ENCODE measurements at regions not wholly inside any gene's neighbourhood (a gene's known extent, or its start where the extent isn't known, plus 50 kb on each side); places are given as distances from the start of the nearest gene placed in this dataset.

DNA sequence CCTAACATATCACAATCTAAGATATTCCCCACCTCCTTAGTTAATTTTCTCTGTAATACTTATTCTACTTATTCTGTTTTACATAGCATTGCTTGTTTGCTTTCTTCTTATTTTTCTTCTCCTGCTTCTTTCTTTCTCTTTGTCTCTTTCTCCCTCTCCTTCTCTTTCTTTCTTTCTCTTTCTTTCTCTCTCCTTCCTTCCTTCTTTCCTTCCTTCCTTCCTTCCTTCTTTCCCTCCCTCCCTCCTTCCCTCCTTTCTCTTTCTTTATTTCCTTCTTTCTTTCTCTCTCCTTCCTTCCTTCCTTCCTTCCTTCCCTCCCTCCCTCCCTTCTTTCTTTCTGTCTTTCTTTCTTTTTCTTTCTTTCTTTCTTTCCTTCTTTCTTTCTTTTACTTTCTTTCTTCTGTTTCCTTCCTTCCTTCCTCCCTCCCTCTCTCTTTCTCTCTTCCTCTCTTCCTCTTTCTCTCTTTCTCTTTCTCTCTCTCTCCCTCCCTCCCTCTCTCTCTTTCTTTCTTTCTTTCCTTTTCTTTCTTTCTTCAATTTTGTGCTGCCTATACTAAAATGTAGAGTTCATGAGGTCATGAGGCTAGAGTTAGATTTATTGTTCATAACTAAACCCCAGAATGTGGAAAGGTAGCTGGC, 445.4 kb downstream of the GATA3 start:
- H3K4me3 Mint-ChIP-seq = no peak overlapping the region
- ATAC-seq (replicated peaks in 1 of 4) (no peak), DNase-seq (no peak)
- H3K36me3 ChIP-seq (ENCODE audit: control insufficient read depth in 2 of 2, extremely low read depth in 1 of 2, insufficient read depth in 1 of 2, low read length in 1 of 2) = no peaks in the 10 kb centered on the region
- H3K4me1 ChIP-seq (ENCODE audit: control insufficient read depth in 1 of 2, extremely low read depth in 1 of 2, insufficient read depth in 2 of 2, low read length in 2 of 2) = no peaks in the 10 kb centered on the region
- ChIA-PET CTCF (no interaction called here), POLR2A (interaction anchor here in 1 of 2 donors (0.7 kb wide), 1 partner anchor 25 kb away, joined by 3 read pairs; no protein-coding TSS in a partner anchor)
- peaks cover 0 to 6% of the 10 kb centered on the region in 2 experiments for H3K27me3 ChIP-seq (replicated peaks in 1 of 2; ENCODE audit: control insufficient read depth in 2 of 2, extremely low read depth in 1 of 2, insufficient read depth in 2 of 2, low read length in 1 of 2)
- H3K4me1 Mint-ChIP-seq = peaks cover 0 to 2% (median 0%) of the 10 kb centered on the region in 3 donors
- peaks cover 1 to 6% of the 10 kb centered on the region in 2 donors for H3K27me3 Mint-ChIP-seq
- no peaks in the 10 kb centered on the region for H3K9me3 ChIP-seq
- no peak overlapping the region for H3K4me3 ChIP-seq (ENCODE audit: control insufficient read depth in 1 of 2, extremely low read depth in 1 of 2, low read length in 1 of 2)
- no peak overlapping the region for H3K27ac ChIP-seq (ENCODE audit: low read length)
- no peaks in the 10 kb centered on the region for H3K36me3 Mint-ChIP-seq
- no peak overlapping the region for H3K27ac Mint-ChIP-seq
- no peaks in the 10 kb centered on the region for H3K9me3 Mint-ChIP-seq

DNA sequence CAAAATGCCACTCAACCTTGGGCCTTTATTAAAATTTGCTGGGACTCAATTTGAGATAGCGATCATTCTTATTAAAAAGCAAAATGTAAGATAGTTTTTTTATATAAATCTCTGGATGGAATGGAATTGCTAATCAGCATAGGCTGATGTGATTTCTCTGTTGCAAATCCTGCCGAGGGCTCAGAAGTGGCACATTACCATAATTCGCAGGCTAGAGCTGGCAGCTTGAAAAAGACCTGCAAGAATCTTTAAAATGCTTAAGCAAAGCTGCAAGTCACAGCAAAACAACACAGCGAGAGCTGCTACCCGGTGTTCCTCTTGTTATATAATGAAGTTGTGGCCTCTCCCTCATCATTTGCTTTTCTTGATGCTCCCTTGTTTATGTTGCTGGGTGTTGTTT, 448.1 kb downstream of the GATA3 start:
- H3K4me3 Mint-ChIP-seq = no peak overlapping the region
- H3K27me3 Mint-ChIP-seq = peaks cover 10 to 20% of the 10 kb centered on the region in 2 donors
- ATAC-seq (replicated peaks in 1 of 4) (no peak), DNase-seq (no peak)
- Histone ChIP-seq H3K4me1 (ENCODE audit: control insufficient read depth in 1 of 2, extremely low read depth in 1 of 2, insufficient read depth in 2 of 2, low read length in 2 of 2) (no peaks in the 10 kb centered on the region), H3K4me3 (ENCODE audit: control insufficient read depth in 1 of 2, extremely low read depth in 1 of 2, low read length in 1 of 2) (no peak overlapping the region), H3K36me3 (ENCODE audit: control insufficient read depth in 2 of 2, extremely low read depth in 1 of 2, insufficient read depth in 1 of 2, low read length in 1 of 2) (no peaks in the 10 kb centered on the region), H3K27ac (ENCODE audit: low read length) (no peak overlapping the region), H3K27me3 (replicated peaks in 1 of 2; ENCODE audit: control insufficient read depth in 2 of 2, extremely low read depth in 1 of 2, insufficient read depth in 2 of 2, low read length in 1 of 2) (peaks cover 0 to 6% of the 10 kb centered on the region in 2 experiments), H3K9me3 (no peaks in the 10 kb centered on the region)
- ChIA-PET CTCF (interaction anchor here in 1 of 2 donors (0.5 kb wide), 1 partner anchor 22 kb away, joined by 3 read pairs; no protein-coding TSS in a partner anchor), POLR2A (interaction anchor here (0.6 kb wide), 2 partner anchors 44 to 608 kb away, joined by 3 to 4 read pairs; no protein-coding TSS in a partner anchor)
- H3K4me1 Mint-ChIP-seq = peaks cover 0 to 2% (median 0%) of the 10 kb centered on the region in 3 donors
- no peak overlapping the region for H3K27ac Mint-ChIP-seq
- H3K9me3 Mint-ChIP-seq = no peaks in the 10 kb centered on the region
- H3K36me3 Mint-ChIP-seq = no peaks in the 10 kb centered on the region
- 100% methylated on average over 2 of the region's 5 CpGs for WGBS (ENCODE audit: insufficient coverage)

DNA sequence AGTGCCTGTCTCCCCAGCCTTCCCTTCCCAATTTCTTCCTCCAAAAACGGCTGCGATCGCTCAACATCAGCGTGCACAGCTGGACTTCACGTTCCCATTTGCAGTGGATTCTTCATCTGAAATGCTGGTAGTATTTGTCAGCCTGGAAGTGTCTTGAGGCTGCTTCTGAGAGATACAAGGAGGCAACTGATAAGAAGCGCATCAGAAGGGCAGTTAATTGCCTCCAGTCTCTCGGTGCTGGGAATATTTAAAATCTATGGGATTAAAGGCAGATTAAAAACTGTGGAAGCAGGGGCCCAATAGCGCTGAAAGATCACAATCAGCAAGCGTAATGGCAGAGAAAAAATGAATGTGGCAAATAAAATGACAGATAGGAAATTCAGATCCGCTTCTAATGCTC, 450.0 kb downstream of the GATA3 start:
- ChIA-PET POLR2A (no interaction called here), CTCF (no interaction called here)
- Histone ChIP-seq H3K27me3 (replicated peaks in 1 of 2; ENCODE audit: control insufficient read depth in 2 of 2, extremely low read depth in 1 of 2, insufficient read depth in 2 of 2, low read length in 1 of 2) (peaks cover 0 to 10% of the 10 kb centered on the region in 2 experiments), H3K4me3 (ENCODE audit: control insufficient read depth in 1 of 2, extremely low read depth in 1 of 2, low read length in 1 of 2) (no peak overlapping the region), H3K27ac (ENCODE audit: low read length) (no peak overlapping the region), H3K36me3 (ENCODE audit: control insufficient read depth in 2 of 2, extremely low read depth in 1 of 2, insufficient read depth in 1 of 2, low read length in 1 of 2) (no peaks in the 10 kb centered on the region), H3K4me1 (ENCODE audit: control insufficient read depth in 1 of 2, extremely low read depth in 1 of 2, insufficient read depth in 2 of 2, low read length in 2 of 2) (no peaks in the 10 kb centered on the region), H3K9me3 (no peaks in the 10 kb centered on the region)
- peaks cover 14 to 25% of the 10 kb centered on the region in 2 donors for H3K27me3 Mint-ChIP-seq
- no peak for ATAC-seq (replicated peaks in 1 of 4)
- no peak overlapping the region for H3K4me3 Mint-ChIP-seq
- H3K9me3 Mint-ChIP-seq = no peaks in the 10 kb centered on the region
- no peak overlapping the region for H3K27ac Mint-ChIP-seq
- DNase-seq = no peak
- no peaks in the 10 kb centered on the region for H3K36me3 Mint-ChIP-seq
- H3K4me1 Mint-ChIP-seq = peaks cover 0 to 2% (median 0%) of the 10 kb centered on the region in 3 donors
- WGBS (ENCODE audit: insufficient coverage) = 87% methylated on average over 10 of the region's 10 CpGs

DNA sequence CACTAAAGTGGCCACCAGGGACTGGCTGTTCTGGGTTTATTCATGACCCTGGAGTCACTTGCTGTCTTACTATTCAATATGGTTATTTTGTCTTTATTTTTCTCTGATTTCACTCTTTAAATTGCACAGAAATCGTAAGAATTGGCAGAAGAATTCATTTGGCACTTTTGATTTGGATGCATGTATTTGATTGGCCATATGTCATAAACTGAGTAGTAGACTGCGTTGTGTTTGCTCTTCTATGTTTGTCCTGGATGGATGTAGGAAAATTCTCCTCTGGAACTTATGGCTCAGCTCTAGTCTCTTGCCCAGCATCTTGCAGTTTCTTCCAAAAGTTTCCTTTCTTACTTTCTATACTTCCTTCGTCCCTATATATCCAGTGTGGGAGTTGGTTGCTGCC, 452.7 kb downstream of the GATA3 start:
- Histone ChIP-seq H3K27me3 (replicated peaks in 1 of 2; ENCODE audit: control insufficient read depth in 2 of 2, extremely low read depth in 1 of 2, insufficient read depth in 2 of 2, low read length in 1 of 2) (peaks cover 0 to 7% of the 10 kb centered on the region in 2 experiments), H3K36me3 (ENCODE audit: control insufficient read depth in 2 of 2, extremely low read depth in 1 of 2, insufficient read depth in 1 of 2, low read length in 1 of 2) (no peaks in the 10 kb centered on the region), H3K9me3 (no peaks in the 10 kb centered on the region), H3K4me3 (ENCODE audit: control insufficient read depth in 1 of 2, extremely low read depth in 1 of 2, low read length in 1 of 2) (no peak overlapping the region), H3K27ac (ENCODE audit: low read length) (no peak overlapping the region), H3K4me1 (ENCODE audit: control insufficient read depth in 1 of 2, extremely low read depth in 1 of 2, insufficient read depth in 2 of 2, low read length in 2 of 2) (no peaks in the 10 kb centered on the region)
- POLR2A ChIA-PET = no interaction called here
- Mint-ChIP-seq H3K36me3 (no peaks in the 10 kb centered on the region), H3K27me3 (peaks cover 14 to 32% of the 10 kb centered on the region in 2 donors), H3K27ac (no peak overlapping the region), H3K9me3 (no peaks in the 10 kb centered on the region), H3K4me3 (no peak overlapping the region), H3K4me1 (no peaks in the 10 kb centered on the region)
- DNase-seq (no peak), ATAC-seq (replicated peaks in 1 of 4) (no peak)
- CTCF ChIA-PET = interaction anchor here in 1 of 2 donors (0.7 kb wide), 1 partner anchor 569 kb away, joined by 3 read pairs; no protein-coding TSS in a partner anchor
- WGBS (ENCODE audit: insufficient coverage) = no CpG with 5 or more reads among the region's 3 CpGs

DNA sequence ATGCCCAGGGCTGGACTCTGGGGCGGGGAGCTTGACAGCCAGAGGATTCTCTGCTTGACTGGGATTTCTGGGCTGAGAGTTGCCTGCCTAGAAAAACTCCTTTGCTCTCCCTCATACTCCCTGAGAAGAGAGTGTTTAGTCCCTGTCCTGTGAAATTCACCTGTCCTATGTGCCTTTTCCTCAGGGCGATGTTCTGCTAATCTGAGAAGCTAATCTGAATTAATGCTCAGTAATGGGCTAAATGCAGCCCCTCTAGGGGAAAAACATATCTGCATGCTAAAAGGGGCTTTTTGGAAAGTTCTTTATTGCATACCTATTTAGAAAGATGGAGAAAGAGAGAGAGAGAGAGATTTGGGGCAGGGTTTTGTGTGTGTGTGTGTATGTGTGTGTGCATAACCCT, 454.4 kb downstream of the GATA3 start:
- H3K4me1 Mint-ChIP-seq = no peaks in the 10 kb centered on the region
- Histone ChIP-seq H3K4me1 (ENCODE audit: control insufficient read depth in 1 of 2, extremely low read depth in 1 of 2, insufficient read depth in 2 of 2, low read length in 2 of 2) (no peaks in the 10 kb centered on the region), H3K27me3 (replicated peaks in 1 of 2; ENCODE audit: control insufficient read depth in 2 of 2, extremely low read depth in 1 of 2, insufficient read depth in 2 of 2, low read length in 1 of 2) (peaks cover 0 to 14% of the 10 kb centered on the region in 2 experiments), H3K4me3 (ENCODE audit: control insufficient read depth in 1 of 2, extremely low read depth in 1 of 2, low read length in 1 of 2) (no peak overlapping the region), H3K9me3 (no peaks in the 10 kb centered on the region), H3K36me3 (ENCODE audit: control insufficient read depth in 2 of 2, extremely low read depth in 1 of 2, insufficient read depth in 1 of 2, low read length in 1 of 2) (no peaks in the 10 kb centered on the region), H3K27ac (ENCODE audit: low read length) (no peak overlapping the region)
- peaks cover 14 to 35% of the 10 kb centered on the region in 2 donors for H3K27me3 Mint-ChIP-seq
- no peaks in the 10 kb centered on the region for H3K36me3 Mint-ChIP-seq
- ATAC-seq (replicated peaks in 1 of 4) = no peak
- no CpG with 5 or more reads among the region's 2 CpGs for WGBS (ENCODE audit: insufficient coverage)
- DNase-seq = no peak
- ChIA-PET POLR2A (no interaction called here), CTCF (no interaction called here)
- no peaks in the 10 kb centered on the region for H3K9me3 Mint-ChIP-seq
- no peak overlapping the region for H3K27ac Mint-ChIP-seq
- H3K4me3 Mint-ChIP-seq = no peak overlapping the region

DNA sequence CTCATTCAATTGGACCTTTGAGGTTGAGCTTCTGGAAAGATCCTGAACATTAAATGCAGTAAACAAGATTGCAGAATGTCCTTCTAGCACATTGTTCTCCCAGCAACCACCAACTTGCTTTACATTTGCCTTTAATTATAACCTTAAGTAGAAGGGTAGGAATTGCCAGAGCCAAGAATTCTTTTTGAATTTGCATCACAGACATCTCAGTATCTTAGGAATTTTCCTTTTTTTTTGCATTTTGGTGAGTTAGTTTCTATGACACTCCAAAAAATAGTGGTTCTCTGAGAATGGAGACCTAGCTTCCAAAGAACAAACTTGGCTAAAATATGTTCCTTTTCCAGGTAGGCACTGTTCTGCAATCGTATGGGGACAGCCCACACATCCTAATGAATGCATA, 456.0 kb downstream of the GATA3 start:
- Mint-ChIP-seq H3K27ac (no peak overlapping the region), H3K36me3 (no peaks in the 10 kb centered on the region), H3K4me3 (no peak overlapping the region), H3K27me3 (peaks cover 17 to 30% of the 10 kb centered on the region in 2 donors), H3K9me3 (no peaks in the 10 kb centered on the region), H3K4me1 (no peaks in the 10 kb centered on the region)
- Histone ChIP-seq H3K4me1 (ENCODE audit: control insufficient read depth in 1 of 2, extremely low read depth in 1 of 2, insufficient read depth in 2 of 2, low read length in 2 of 2) (no peaks in the 10 kb centered on the region), H3K27ac (ENCODE audit: low read length) (no peak overlapping the region), H3K4me3 (ENCODE audit: control insufficient read depth in 1 of 2, extremely low read depth in 1 of 2, low read length in 1 of 2) (no peak overlapping the region), H3K36me3 (ENCODE audit: control insufficient read depth in 2 of 2, extremely low read depth in 1 of 2, insufficient read depth in 1 of 2, low read length in 1 of 2) (no peaks in the 10 kb centered on the region), H3K9me3 (no peaks in the 10 kb centered on the region), H3K27me3 (replicated peaks in 1 of 2; ENCODE audit: control insufficient read depth in 2 of 2, extremely low read depth in 1 of 2, insufficient read depth in 2 of 2, low read length in 1 of 2) (peaks cover 0 to 18% of the 10 kb centered on the region in 2 experiments)
- CTCF ChIA-PET = no interaction called here
- no peak for ATAC-seq (replicated peaks in 1 of 4)
- no peak for DNase-seq
- WGBS (ENCODE audit: insufficient coverage) = 100% methylated on average over 1 of the region's 1 CpG
- POLR2A ChIA-PET = interaction anchor here in 1 of 2 donors (0.6 kb wide), 1 partner anchor 511 kb away, joined by 10 read pairs; no protein-coding TSS in a partner anchor
